ENCODE measurements at regions not wholly inside any gene's neighbourhood (a gene's known extent, or its start where the extent isn't known, plus 50 kb on each side); places are given as distances from the start of the nearest gene placed in this dataset.

DNA sequence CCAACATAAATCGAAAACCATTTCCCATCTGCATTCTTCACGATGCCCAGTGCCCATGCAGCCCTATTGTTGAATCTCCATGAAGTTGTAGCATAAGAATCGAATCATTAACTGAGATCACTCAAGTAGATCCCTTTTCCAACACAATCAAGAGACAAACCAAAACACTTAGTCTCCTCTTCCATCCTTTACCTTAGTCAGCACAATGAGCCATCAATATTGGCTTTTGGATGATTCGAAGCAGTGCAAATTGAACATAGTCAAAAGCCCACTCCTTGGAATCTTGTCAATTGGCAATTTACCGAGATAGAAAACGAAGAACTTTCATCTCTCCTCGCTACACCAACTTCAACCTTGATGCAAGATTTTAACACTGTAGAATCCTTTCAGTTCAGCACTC, 66.5 kb upstream of the ADRB1 start:
- TF ChIP-seq, protein P1, sequence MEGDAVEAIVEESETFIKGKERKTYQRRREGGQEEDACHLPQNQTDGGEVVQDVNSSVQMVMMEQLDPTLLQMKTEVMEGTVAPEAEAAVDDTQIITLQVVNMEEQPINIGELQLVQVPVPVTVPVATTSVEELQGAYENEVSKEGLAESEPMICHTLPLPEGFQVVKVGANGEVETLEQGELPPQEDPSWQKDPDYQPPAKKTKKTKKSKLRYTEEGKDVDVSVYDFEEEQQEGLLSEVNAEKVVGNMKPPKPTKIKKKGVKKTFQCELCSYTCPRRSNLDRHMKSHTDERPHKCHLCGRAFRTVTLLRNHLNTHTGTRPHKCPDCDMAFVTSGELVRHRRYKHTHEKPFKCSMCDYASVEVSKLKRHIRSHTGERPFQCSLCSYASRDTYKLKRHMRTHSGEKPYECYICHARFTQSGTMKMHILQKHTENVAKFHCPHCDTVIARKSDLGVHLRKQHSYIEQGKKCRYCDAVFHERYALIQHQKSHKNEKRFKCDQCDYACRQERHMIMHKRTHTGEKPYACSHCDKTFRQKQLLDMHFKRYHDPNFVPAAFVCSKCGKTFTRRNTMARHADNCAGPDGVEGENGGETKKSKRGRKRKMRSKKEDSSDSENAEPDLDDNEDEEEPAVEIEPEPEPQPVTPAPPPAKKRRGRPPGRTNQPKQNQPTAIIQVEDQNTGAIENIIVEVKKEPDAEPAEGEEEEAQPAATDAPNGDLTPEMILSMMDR (IDR thresholded peaks at IDR 0.05), result no peak
- no peak for TF ChIP-seq POLR2A (IDR thresholded peaks at IDR 0.05; ENCODE audit: low read depth)
- no peak for TF ChIP-seq POLR2AphosphoS5 (IDR thresholded peaks at IDR 0.05)

All from esophagus muscularis mucosa (tissue), 3 donors.